ENCODE measurements at regions not wholly inside any gene's neighbourhood (a gene's known extent, or its start where the extent isn't known, plus 50 kb on each side); places are given as distances from the start of the nearest gene placed in this dataset.
"Not testable (repeated sequence)": the region's sequence is repeated elsewhere in the genome, so short reads cannot be mapped to it uniquely, and the experiment has no call there.

GRCh38 chr6:90463359-90463758 is 123.5 kb downstream of the MAP3K7 start:
- Mint-ChIP-seq H3K9me3 (peaks cover 3% of the 10 kb centered on the region), H3K27ac (peak overlapping the region; percentile 90), H3K36me3 (ENCODE audit: low read depth) (peaks cover 4% of the 10 kb centered on the region), H3K4me3 (peak overlapping the region; percentile 51), H3K4me1 (ENCODE audit: low read depth) (peaks cover 91% of the 10 kb centered on the region), H3K27me3 (ENCODE audit: insufficient read depth) (no peaks in the 10 kb centered on the region)
- intact Hi-C loops (cut with micrococcal nuclease): no loop called here
- peak; percentile 37 for DNase-seq (ENCODE audit: low spot score)

DNA sequence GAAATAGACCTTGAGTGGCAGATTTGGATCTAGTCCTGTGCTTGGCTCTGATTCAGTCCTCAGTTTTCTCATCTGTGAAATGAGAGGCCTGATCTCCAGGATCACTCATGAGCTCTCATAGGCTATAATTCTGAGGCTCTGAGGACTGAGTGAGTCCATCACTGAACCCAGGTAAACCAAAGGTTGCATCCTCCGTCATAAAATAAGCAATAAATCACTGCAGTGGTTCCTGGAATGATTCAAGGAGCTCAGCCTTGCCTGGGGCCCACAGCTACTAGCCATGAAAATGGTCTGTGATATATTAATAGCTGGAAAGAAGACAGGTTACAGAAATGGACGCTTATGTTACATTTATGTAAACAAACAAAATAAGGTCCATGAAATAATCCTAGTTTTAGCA is 124.8 kb downstream of the MAP3K7 start:
- Mint-ChIP-seq H3K27ac (no peak overlapping the region), H3K36me3 (ENCODE audit: low read depth) (peaks cover 4% of the 10 kb centered on the region), H3K9me3 (peaks cover 3% of the 10 kb centered on the region), H3K4me3 (no peak overlapping the region), H3K27me3 (ENCODE audit: insufficient read depth) (no peaks in the 10 kb centered on the region), H3K4me1 (ENCODE audit: low read depth) (peaks cover 91% of the 10 kb centered on the region)
- intact Hi-C loops (cut with micrococcal nuclease): no loop called here
- no peak for DNase-seq (ENCODE audit: low spot score)

DNA sequence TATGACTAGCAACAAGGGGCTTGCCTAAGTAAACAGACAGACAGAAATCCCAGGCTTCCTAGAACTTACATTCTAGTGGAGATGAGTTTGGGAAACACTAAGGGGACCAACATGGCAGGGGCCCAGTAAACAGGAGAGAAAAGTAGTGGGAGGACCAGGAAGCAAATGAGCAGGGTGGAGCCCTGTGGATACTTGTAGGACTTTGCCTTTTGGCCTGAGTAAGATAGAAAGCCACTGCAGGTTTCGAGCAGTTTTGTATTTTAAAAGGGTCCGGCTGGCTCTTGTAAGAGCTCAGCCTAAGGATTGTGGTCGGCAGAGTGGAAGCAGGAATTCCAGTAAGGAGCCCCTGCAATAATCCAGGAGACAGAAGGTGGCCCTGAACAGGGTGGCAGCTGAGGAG is 125.5 kb downstream of the MAP3K7 start:
- Mint-ChIP-seq H3K27ac (peak overlapping the region; percentile 45), H3K9me3 (peaks cover 3% of the 10 kb centered on the region), H3K36me3 (ENCODE audit: low read depth) (peaks cover 4% of the 10 kb centered on the region), H3K4me3 (peak overlapping the region; percentile 35), H3K27me3 (ENCODE audit: insufficient read depth) (no peaks in the 10 kb centered on the region), H3K4me1 (ENCODE audit: low read depth) (peaks cover 86% of the 10 kb centered on the region)
- DNase-seq (ENCODE audit: low spot score): no peak
- intact Hi-C loops (cut with micrococcal nuclease): no loop called here

DNA sequence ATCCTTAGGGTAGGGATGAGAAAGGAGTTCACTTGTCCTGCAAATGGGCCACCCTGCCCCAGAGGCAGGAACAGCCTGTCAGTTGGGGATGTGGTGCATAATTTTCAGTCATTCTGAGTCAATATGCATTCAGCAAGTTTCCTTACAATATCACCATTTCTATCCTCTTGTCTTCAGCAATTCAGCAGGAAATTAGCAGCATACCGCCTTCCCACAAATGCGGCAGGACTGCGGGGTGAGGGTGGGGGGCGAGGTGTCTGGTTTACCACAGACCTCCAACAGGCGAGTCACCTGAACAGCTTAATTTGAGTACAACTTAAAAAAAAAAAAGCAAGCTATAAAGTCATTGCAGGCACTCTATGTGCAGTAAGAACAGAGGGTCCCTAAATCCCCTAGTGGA is 126.8 kb downstream of the MAP3K7 start:
- no peak for DNase-seq (ENCODE audit: low spot score)
- intact Hi-C loops (cut with micrococcal nuclease): no loop called here
- H3K27ac Mint-ChIP-seq: peak overlapping the region; percentile 85
- peak overlapping the region; percentile 35 for H3K4me3 Mint-ChIP-seq
- H3K36me3 Mint-ChIP-seq (ENCODE audit: low read depth): peaks cover 4% of the 10 kb centered on the region
- peaks cover 3% of the 10 kb centered on the region for H3K9me3 Mint-ChIP-seq
- H3K27me3 Mint-ChIP-seq (ENCODE audit: insufficient read depth): no peaks in the 10 kb centered on the region
- peaks cover 73% of the 10 kb centered on the region for H3K4me1 Mint-ChIP-seq (ENCODE audit: low read depth)

- Mint-ChIP-seq H3K27me3 (ENCODE audit: insufficient read depth) (no peaks in the 10 kb centered on the region), H3K36me3 (ENCODE audit: low read depth) (peaks cover 4% of the 10 kb centered on the region), H3K27ac (peak overlapping the region; percentile 93), H3K4me3 (peak overlapping the region; percentile 47), H3K4me1 (ENCODE audit: low read depth) (peaks cover 70% of the 10 kb centered on the region), H3K9me3 (peaks cover 3% of the 10 kb centered on the region)
- DNase-seq (ENCODE audit: low spot score): no peak
- intact Hi-C loops (cut with micrococcal nuclease): loop anchor here (2.0 kb wide), 1 partner anchor 52 kb away; no protein-coding TSS in a partner anchor
Observed at GRCh38 chr6:90459225-90459758, 127.6 kb downstream of the MAP3K7 start.

GRCh38 chr6:90458353-90459224 is 128.3 kb downstream of the MAP3K7 start:
- Mint-ChIP-seq H3K4me3 (peak overlapping the region; percentile 47), H3K27ac (peak overlapping the region; percentile 93), H3K36me3 (ENCODE audit: low read depth) (peaks cover 1% of the 10 kb centered on the region), H3K4me1 (ENCODE audit: low read depth) (peaks cover 65% of the 10 kb centered on the region), H3K27me3 (ENCODE audit: insufficient read depth) (no peaks in the 10 kb centered on the region), H3K9me3 (peaks cover 3% of the 10 kb centered on the region)
- intact Hi-C loops (cut with micrococcal nuclease): loop anchor here (1.0 to 2.0 kb wide), 11 partner anchors 8 to 379 kb away; no protein-coding TSS in a partner anchor
- DNase-seq (ENCODE audit: low spot score): peak; percentile 66

DNA sequence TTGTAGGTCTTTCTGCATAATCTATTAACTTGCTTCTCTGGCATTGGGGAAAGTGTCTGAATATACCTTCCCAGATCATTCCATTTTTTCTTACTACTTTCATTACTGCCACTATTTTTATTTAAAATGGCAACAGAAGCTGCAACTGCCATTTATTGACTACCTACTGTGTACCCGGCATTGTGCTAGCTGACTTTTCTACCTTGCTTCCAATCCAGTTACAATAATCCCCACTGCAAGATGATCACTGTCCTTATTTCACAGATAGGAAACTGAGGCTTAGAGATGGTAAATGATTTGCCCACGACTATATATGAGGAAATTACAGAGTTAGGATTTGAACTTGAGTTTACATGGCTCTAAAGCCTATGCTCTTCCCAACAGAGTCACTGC is 129.0 kb downstream of the MAP3K7 start:
- no peak for DNase-seq (ENCODE audit: low spot score)
- no peaks in the 10 kb centered on the region for H3K27me3 Mint-ChIP-seq (ENCODE audit: insufficient read depth)
- intact Hi-C loops (cut with micrococcal nuclease): loop anchor here (1.0 to 2.0 kb wide), 11 partner anchors 8 to 379 kb away; no protein-coding TSS in a partner anchor
- H3K9me3 Mint-ChIP-seq: peaks cover 3% of the 10 kb centered on the region
- no peaks in the 10 kb centered on the region for H3K36me3 Mint-ChIP-seq (ENCODE audit: low read depth)
- peaks cover 58% of the 10 kb centered on the region for H3K4me1 Mint-ChIP-seq (ENCODE audit: low read depth)
- H3K27ac Mint-ChIP-seq: peak overlapping the region; percentile 93
- H3K4me3 Mint-ChIP-seq: peak overlapping the region; percentile 47

- H3K9me3 Mint-ChIP-seq; intact Hi-C loops (cut with micrococcal nuclease); H3K27me3 Mint-ChIP-seq (ENCODE audit: insufficient read depth); H3K36me3 Mint-ChIP-seq (ENCODE audit: low read depth); DNase-seq (ENCODE audit: low spot score): not testable (repeated sequence)
- peak overlapping the region; percentile 93 for H3K27ac Mint-ChIP-seq
- H3K4me1 Mint-ChIP-seq (ENCODE audit: low read depth): peaks cover 52% of the 10 kb centered on the region
- H3K4me3 Mint-ChIP-seq: peak overlapping the region; percentile 47
Observed at GRCh38 chr6:90456997-90457866, 129.6 kb downstream of the MAP3K7 start.

DNA sequence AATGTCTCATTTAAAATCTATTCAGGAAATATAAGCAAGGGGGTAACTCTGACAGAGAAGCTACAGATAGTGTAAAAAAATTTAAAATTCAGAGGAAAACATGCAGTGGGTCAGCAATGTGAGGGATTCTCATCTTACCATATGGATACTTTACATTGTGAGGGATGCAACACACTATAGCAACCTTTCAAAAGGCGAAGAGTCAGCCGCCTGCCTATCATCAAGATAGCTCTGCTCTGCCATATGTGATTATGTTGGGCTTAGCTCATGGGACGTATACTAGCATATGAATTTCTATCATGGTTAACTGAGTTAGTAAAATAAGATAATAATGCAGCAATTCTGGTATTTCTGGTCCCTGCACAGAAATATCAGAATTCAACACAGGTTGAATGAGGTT is 130.9 kb downstream of the MAP3K7 start:
- intact Hi-C loops (cut with micrococcal nuclease): no loop called here
- peaks cover 46% of the 10 kb centered on the region for H3K4me1 Mint-ChIP-seq (ENCODE audit: low read depth)
- H3K36me3 Mint-ChIP-seq (ENCODE audit: low read depth): peaks cover 5% of the 10 kb centered on the region
- no peak for DNase-seq (ENCODE audit: low spot score)
- H3K9me3 Mint-ChIP-seq: peaks cover 10% of the 10 kb centered on the region
- H3K27me3 Mint-ChIP-seq (ENCODE audit: insufficient read depth): no peaks in the 10 kb centered on the region
- H3K27ac Mint-ChIP-seq: no peak overlapping the region
- H3K4me3 Mint-ChIP-seq: no peak overlapping the region

DNA sequence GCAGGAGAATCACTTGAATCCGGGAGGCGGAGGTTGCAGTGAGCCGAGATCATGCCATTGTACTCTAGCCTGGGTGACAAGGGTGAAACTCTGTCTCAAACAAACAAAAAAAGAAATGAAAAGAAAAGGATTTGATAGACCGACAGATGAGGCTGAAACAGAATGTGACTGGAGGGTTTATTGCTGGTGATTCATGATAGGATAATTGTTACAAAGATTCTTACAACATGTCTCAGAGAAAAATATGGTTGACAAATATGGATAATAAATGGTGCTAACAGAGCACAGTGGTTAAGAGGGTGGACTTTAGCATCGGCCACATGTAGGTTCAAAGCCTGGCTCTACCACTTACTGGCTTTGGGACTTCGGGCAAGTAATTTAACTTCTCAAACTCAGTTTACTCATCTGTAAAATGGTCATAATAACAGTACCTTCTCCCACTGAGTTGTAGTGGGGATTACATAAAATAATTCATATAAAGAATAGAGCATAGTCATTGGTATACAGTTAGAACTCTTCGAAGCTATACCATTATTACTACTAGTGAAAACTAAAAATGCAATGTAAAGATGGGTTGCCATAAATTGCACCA is 131.9 kb downstream of the MAP3K7 start:
- Mint-ChIP-seq H3K27ac (no peak overlapping the region), H3K27me3 (ENCODE audit: insufficient read depth) (no peaks in the 10 kb centered on the region), H3K36me3 (ENCODE audit: low read depth) (peaks cover 5% of the 10 kb centered on the region), H3K4me3 (no peak overlapping the region), H3K9me3 (peaks cover 11% of the 10 kb centered on the region), H3K4me1 (ENCODE audit: low read depth) (peaks cover 45% of the 10 kb centered on the region)
- intact Hi-C loops (cut with micrococcal nuclease): no loop called here
- DNase-seq (ENCODE audit: low spot score): no peak

GRCh38 chr6:90450268-90450953 is 136.5 kb downstream of the MAP3K7 start:
- Mint-ChIP-seq H3K27ac (no peak overlapping the region), H3K4me1 (ENCODE audit: low read depth) (peaks cover 41% of the 10 kb centered on the region), H3K9me3 (peaks cover 14% of the 10 kb centered on the region), H3K4me3 (no peak overlapping the region), H3K27me3 (ENCODE audit: insufficient read depth) (no peaks in the 10 kb centered on the region), H3K36me3 (ENCODE audit: low read depth) (peaks cover 8% of the 10 kb centered on the region)
- intact Hi-C loops (cut with micrococcal nuclease): no loop called here
- DNase-seq (ENCODE audit: low spot score): no peak

DNA sequence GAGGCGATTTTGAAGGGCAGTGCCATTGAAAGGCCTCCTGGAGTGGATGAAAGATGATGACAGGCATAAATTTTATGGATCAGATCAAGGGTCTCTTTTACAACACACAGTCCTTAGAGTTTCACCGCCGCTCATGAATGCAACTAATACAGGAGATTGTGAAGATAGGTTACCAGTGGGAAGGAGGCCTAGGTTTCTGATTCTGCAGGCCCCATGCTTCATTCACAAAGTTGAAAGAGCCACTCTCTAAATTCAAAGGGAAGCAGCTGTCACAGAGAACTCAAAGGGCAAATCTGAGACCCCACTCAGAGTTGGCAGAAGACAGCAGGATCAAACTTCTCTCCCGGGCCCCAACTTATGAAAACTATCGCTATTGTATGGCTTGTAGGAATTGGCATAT is 137.6 kb downstream of the MAP3K7 start:
- no peak for DNase-seq (ENCODE audit: low spot score)
- Mint-ChIP-seq H3K9me3 (peaks cover 14% of the 10 kb centered on the region), H3K36me3 (ENCODE audit: low read depth) (peaks cover 12% of the 10 kb centered on the region), H3K4me1 (ENCODE audit: low read depth) (peaks cover 48% of the 10 kb centered on the region), H3K27ac (no peak overlapping the region), H3K27me3 (ENCODE audit: insufficient read depth) (no peaks in the 10 kb centered on the region), H3K4me3 (no peak overlapping the region)
- intact Hi-C loops (cut with micrococcal nuclease): no loop called here
